ENCODE measurements at regions not wholly inside any gene's neighbourhood (a gene's known extent, or its start where the extent isn't known, plus 50 kb on each side); places are given as distances from the start of the nearest gene placed in this dataset.

DNA sequence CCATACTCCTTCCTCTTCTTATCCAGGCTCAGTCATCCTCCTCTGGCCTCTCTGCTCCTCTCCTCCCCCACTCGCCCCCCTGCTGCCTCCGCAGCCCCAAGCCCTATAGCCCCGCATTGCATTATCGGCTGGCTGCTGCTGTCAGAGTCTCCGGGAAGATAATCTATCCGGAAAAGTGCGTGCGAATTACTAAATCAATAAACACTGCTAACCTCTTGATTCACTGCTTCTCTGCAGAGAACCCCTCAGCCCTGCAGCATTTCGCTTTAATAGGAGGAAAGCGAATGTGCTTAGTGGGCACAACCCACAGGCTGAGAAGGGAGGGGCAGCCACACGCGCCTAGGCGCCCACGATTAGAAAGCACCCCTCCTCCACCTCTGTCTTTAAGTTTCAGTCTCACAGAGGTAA is 167.6 kb downstream of the ABHD5 start:
- TF ChIP-seq, protein P1, sequence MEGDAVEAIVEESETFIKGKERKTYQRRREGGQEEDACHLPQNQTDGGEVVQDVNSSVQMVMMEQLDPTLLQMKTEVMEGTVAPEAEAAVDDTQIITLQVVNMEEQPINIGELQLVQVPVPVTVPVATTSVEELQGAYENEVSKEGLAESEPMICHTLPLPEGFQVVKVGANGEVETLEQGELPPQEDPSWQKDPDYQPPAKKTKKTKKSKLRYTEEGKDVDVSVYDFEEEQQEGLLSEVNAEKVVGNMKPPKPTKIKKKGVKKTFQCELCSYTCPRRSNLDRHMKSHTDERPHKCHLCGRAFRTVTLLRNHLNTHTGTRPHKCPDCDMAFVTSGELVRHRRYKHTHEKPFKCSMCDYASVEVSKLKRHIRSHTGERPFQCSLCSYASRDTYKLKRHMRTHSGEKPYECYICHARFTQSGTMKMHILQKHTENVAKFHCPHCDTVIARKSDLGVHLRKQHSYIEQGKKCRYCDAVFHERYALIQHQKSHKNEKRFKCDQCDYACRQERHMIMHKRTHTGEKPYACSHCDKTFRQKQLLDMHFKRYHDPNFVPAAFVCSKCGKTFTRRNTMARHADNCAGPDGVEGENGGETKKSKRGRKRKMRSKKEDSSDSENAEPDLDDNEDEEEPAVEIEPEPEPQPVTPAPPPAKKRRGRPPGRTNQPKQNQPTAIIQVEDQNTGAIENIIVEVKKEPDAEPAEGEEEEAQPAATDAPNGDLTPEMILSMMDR (IDR thresholded peaks at IDR 0.05), result no peak
- H3K4me3 ChIP-seq, result no peak overlapping the region
- no peak overlapping the region for H3K27ac ChIP-seq
- DNase-seq (ENCODE audit: low spot score), result no peak

DNA sequence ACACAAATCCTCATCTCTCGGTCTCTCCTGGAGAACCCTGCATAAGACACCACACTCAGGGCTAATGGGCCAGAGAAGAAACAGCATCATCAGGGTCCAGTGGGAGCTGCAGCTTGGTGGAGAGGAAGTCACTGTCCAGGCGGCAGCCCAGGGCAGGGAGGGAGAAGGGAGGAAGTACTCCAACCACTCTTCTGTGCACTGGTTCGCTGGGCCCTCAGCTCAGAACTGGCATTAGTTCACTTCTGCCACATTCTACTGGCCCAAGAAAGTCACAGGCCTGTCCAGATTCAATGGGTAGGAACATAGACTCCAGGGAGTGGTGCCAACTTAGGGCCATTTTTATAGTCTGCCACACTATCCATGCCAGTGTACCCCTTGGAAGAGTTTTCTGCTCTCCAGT is 169.0 kb downstream of the ABHD5 start:
- Histone ChIP-seq H3K27ac (no peak overlapping the region), H3K4me3 (no peak overlapping the region)
- DNase-seq (ENCODE audit: low spot score), result no peak
- TF ChIP-seq, protein P1 (IDR thresholded peaks at IDR 0.05), result no peak

DNA sequence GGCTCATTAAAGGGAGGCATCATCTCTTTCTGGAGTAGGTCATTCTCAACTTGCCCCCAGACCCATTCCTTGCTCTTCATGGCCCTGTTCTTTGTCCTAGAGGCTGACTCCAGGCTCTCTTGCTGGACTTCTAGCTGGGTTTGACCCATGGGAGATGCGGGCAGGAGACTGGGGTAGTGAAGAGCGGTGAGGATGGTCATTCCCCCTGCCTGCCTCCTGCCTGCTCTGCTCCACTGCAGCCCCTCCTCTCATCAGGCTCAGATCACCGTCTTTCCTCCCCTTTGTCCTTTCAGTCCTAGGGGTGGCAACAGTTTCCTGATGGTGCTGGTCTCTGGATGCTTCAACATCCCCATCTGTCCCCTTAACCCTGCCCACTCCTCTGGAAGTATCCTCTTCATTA is 170.9 kb downstream of the ABHD5 start:
- TF ChIP-seq, protein P1 (IDR thresholded peaks at IDR 0.05), result no peak
- DNase-seq (ENCODE audit: low spot score), result no peak
- Histone ChIP-seq H3K27ac (no peak overlapping the region), H3K4me3 (no peak overlapping the region)

DNA sequence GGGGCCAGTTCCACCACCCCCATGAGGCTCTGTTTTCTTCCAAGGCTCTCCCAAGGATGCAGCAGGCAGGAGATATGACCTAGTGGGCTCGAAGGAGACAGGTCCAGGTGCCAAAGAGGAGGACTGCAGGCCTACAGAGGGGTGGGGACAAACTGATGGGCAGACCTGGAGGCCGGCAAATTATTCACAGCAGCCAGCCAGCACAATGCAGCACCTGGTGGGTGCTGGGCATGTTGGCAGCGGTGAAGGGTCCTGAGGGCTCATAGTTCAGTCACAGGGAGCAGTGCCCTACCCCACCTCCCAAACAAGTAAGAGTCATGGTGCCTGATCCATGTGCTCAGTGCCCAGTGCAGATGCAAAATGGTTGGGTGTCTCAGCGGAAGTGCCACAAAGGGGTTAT is 171.7 kb downstream of the ABHD5 start:
- no peak overlapping the region for H3K27ac ChIP-seq
- DNase-seq (ENCODE audit: low spot score), result no peak
- H3K4me3 ChIP-seq, result no peak overlapping the region
- TF ChIP-seq, protein P1 (IDR thresholded peaks at IDR 0.05), result no peak

DNA sequence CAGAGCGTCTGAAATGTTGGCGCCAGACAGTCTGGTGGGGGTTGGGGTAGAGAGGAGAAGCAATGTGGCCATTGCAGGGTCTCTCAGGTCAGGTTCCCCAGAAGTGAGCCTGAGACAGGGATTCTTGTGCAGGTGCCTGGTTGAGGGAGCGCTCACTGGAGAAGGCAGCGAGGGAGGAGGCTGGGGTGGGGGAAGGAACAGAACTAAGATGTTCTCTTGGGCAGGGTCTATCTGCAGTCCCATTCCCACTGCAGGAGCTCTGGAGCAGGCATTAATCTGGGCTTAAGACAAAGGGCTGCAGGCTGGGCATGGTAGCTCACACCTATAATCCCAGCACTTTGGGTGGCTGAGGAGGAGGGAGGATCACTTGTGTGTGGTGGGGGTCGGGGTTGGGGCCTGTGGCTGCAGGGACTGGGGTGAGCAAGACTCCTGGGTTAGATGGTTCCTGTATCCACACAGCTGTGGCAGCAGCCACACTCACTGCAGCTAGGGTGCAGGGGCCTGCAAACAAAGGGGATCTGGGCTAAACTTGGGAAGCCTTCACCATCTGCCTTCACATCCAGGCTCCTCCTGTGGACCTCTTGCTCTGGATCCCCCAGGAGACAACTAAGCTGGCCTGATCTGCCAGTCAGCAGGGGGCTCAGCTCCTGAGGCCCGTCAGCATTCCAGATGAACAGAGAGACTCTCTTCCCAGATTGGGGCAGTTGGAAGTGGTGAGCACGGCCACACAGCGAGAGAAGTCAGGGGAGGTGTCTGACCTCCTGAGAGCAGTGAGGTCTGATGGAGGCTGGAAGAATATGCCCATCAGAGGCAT is 172.5 kb downstream of the ABHD5 start:
- Histone ChIP-seq H3K4me3 (no peak overlapping the region), H3K27ac (no peak overlapping the region)
- TF ChIP-seq, protein P1 (IDR thresholded peaks at IDR 0.05), result no peak
- no peak for DNase-seq (ENCODE audit: low spot score)

DNA sequence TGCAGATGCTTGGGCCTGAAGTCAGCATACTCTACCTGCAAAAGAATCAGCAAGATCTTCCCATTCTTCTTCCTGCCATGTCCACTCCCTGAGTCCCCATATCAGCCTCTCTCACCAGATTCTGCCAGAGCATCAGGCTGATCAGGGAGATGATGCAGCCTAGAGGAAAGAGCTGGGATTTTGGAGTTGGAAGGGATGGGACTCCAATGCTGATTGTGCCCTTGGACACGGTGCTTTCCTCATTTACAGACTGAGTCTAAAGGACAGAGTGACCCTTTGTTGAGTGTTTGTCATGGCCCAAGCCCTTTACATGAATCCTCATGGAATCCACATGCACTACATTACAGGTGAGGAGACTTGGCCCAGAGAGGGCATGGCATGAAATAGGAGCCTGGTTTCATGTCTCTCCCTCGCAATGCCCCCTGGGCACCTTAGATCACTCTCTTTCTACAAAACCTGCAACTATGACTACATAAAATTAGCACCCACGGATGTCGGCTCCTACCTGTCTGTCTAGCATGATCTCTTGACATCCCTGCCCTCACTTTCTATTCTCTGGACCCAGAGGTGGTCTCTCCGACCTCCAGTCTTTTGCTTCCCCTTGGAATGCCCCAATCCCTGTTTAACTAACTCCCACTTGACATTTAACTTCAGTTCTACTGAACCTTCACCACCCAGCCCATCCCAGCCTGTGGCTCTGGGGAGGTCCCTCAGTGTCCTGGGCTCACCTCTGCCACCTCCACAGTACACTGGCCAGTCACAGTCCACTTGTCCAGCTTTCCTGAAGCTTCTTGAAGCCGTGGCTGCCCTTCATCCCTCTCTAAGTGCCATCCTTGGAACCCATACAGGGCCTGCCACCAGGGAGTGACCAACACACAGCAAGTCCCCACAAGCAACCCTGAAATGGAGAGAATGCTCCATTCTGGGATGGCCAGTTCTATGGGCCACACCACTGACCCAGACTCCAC is 173.5 kb downstream of the ABHD5 start:
- H3K4me3 ChIP-seq, result no peak overlapping the region
- TF ChIP-seq, protein P1 (IDR thresholded peaks at IDR 0.05), result no peak
- no peak for DNase-seq (ENCODE audit: low spot score)
- H3K27ac ChIP-seq, result no peak overlapping the region

Data from coronary artery (tissue), 2 donors.